Loucy (cell line): ENCODE measurements at regions not wholly inside any gene's neighbourhood (a gene's known extent, or its start where the extent isn't known, plus 50 kb on each side); places are given as distances from the start of the nearest gene placed in this dataset.

ENCODE experiments used
- H2AFZ ChIP-seq: fragments of 200-600 bp; sonication (generic); 2 replicates; pipeline ENCODE4 v1.6.0; 2016; ENCODE audit warnings: antibody characterized with exemption, mild to moderate bottlenecking, low read length, moderate library complexity
- H3F3A ChIP-seq: fragments of 200-600 bp; 2 replicates; pipeline ENCODE4 v1.6.0; 2016; ENCODE audit warnings: antibody characterized with exemption, low read depth, mild to moderate bottlenecking
- H3K27me3 ChIP-seq: fragments of 200-600 bp; sonication (generic); 2 replicates; pipeline ENCODE4 v1.6.1; 2014; ENCODE audit warnings: low read length, mild to moderate bottlenecking; ENCODE audit not compliant: insufficient read depth, poor library complexity, severe bottlenecking
- H3K36me3 ChIP-seq: fragments of 200-600 bp; sonication (generic); 2 replicates; pipeline ENCODE4 v1.6.1; 2016; ENCODE audit warnings: low read length; ENCODE audit not compliant: insufficient read depth
- H3K4me1 ChIP-seq: fragments of 200-600 bp; sonication (generic); 2 replicates; pipeline ENCODE4 v1.5.1; 2014; ENCODE audit warnings: low read length, mild to moderate bottlenecking; ENCODE audit not compliant: insufficient read depth, poor library complexity, severe bottlenecking
- H3K4me2 ChIP-seq: fragments of 200-600 bp; sonication (generic); 2 replicates; pipeline ENCODE4 v1.6.0; 2014; ENCODE audit warnings: antibody characterized with exemption, low read length, low read depth, mild to moderate bottlenecking; ENCODE audit not compliant: poor library complexity, severe bottlenecking
- H3K4me3 ChIP-seq: fragments of 200-600 bp; sonication (generic); 2 replicates; pipeline ENCODE4 v1.5.1; 2014; ENCODE audit warnings: low read length, mild to moderate bottlenecking, mixed read lengths; ENCODE audit not compliant: poor library complexity, severe bottlenecking
- H3K79me2 ChIP-seq: fragments of 200-600 bp; sonication (generic); 2 replicates; pipeline ENCODE4 v1.6.1; 2014; ENCODE audit warnings: low read length; ENCODE audit not compliant: insufficient read depth
- H3K9ac ChIP-seq: fragments of 200-600 bp; sonication (generic); 2 replicates; pipeline ENCODE4 v1.6.0; 2014; ENCODE audit warnings: mild to moderate bottlenecking, low read depth, low read length, moderate library complexity; ENCODE audit not compliant: poor library complexity, severe bottlenecking
- H3K9me2 ChIP-seq: fragments of 200-600 bp; sonication (generic); replicated peaks from 2 replicates; pipeline ENCODE4 v1.6.1; 2016; ENCODE audit warnings: low read depth, low read length, mixed read lengths
- H3K9me3 ChIP-seq: fragments of 200-600 bp; sonication (generic); 2 replicates; pipeline ENCODE4 v1.6.1; 2014; ENCODE audit warnings: mild to moderate bottlenecking, antibody characterized with exemption, low read length, low read depth; ENCODE audit not compliant: insufficient read depth
- H4K20me1 ChIP-seq: fragments of 200-600 bp; sonication (generic); 2 replicates; pipeline ENCODE4 v1.6.0; 2014; ENCODE audit warnings: antibody characterized with exemption, low read length, mild to moderate bottlenecking; ENCODE audit not compliant: insufficient read depth, poor library complexity, severe bottlenecking
- EZH2phosphoT487 ChIP-seq: fragments of 200-600 bp; IDR thresholded peaks from 2 replicates; pipeline ENCODE4 v1.6.1; 2018; ENCODE audit warnings: antibody characterized with exemption, mild to moderate bottlenecking, moderate library complexity, borderline replicate concordance
- TF ChIP-seq, protein P1 (sequence below): fragments of 200-600 bp; sonication (generic); conservative IDR thresholded peaks from 2 replicates; pipeline ENCODE4 v1.5.1; 2014; ENCODE audit warnings: mild to moderate bottlenecking, antibody characterized with exemption, low read length

- no peaks in the 10 kb centered on the region for H3F3A ChIP-seq
- H2AFZ ChIP-seq, result no peak overlapping the region
- no peaks in the 10 kb centered on the region for H3K9me2 ChIP-seq
- no peaks in the 10 kb centered on the region for H3K79me2 ChIP-seq
- H3K36me3 ChIP-seq, result no peaks in the 10 kb centered on the region
- H4K20me1 ChIP-seq, result no peaks in the 10 kb centered on the region
- H3K9me3 ChIP-seq, result no peaks in the 10 kb centered on the region
- no peaks in the 10 kb centered on the region for H3K27me3 ChIP-seq
- no peak overlapping the region for H3K4me2 ChIP-seq
- TF ChIP-seq EZH2phosphoT487, result no peak
- TF ChIP-seq, protein P1, sequence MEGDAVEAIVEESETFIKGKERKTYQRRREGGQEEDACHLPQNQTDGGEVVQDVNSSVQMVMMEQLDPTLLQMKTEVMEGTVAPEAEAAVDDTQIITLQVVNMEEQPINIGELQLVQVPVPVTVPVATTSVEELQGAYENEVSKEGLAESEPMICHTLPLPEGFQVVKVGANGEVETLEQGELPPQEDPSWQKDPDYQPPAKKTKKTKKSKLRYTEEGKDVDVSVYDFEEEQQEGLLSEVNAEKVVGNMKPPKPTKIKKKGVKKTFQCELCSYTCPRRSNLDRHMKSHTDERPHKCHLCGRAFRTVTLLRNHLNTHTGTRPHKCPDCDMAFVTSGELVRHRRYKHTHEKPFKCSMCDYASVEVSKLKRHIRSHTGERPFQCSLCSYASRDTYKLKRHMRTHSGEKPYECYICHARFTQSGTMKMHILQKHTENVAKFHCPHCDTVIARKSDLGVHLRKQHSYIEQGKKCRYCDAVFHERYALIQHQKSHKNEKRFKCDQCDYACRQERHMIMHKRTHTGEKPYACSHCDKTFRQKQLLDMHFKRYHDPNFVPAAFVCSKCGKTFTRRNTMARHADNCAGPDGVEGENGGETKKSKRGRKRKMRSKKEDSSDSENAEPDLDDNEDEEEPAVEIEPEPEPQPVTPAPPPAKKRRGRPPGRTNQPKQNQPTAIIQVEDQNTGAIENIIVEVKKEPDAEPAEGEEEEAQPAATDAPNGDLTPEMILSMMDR, result no peak
- no peak overlapping the region for H3K9ac ChIP-seq
- no peaks in the 10 kb centered on the region for H3K4me1 ChIP-seq
- no peak overlapping the region for H3K4me3 ChIP-seq
Observed at GRCh38 chr2:14273650-14274049, 358.9 kb upstream of the LRATD1 start.

DNA sequence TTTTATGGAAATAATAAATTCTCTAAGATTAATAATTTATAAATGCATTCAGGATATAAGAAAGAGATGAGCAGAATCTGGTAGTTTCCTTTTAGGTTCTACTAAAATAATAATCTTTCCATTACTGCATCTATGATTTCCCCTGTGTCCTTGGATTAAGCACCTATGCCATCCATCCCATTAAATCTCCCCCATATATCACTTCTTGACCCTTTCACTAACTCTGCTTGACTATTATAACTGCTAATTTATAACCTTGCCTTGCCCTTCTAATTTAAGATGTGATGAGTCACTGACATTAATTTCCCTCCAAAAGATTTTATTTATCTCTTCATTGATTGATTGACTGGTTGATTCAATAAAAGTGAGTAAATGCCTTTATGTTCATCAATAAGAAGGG is 348.3 kb upstream of the LRATD1 start:
- H3K27me3 ChIP-seq, result no peaks in the 10 kb centered on the region
- no peaks in the 10 kb centered on the region for H3K9me3 ChIP-seq
- H2AFZ ChIP-seq, result no peak overlapping the region
- H3K9me2 ChIP-seq, result no peaks in the 10 kb centered on the region
- no peak overlapping the region for H3K9ac ChIP-seq
- TF ChIP-seq, protein P1, result no peak
- TF ChIP-seq EZH2phosphoT487, result no peak
- H3K4me1 ChIP-seq, result no peaks in the 10 kb centered on the region
- no peak overlapping the region for H3K4me2 ChIP-seq
- no peak overlapping the region for H3K4me3 ChIP-seq
- no peaks in the 10 kb centered on the region for H4K20me1 ChIP-seq
- H3F3A ChIP-seq, result no peaks in the 10 kb centered on the region
- H3K79me2 ChIP-seq, result no peaks in the 10 kb centered on the region
- H3K36me3 ChIP-seq, result no peaks in the 10 kb centered on the region

GRCh38 chr2:14285812-14286211 is 346.7 kb upstream of the LRATD1 start:
- no peak overlapping the region for H3K9ac ChIP-seq
- TF ChIP-seq, protein P1, result no peak
- TF ChIP-seq EZH2phosphoT487, result no peak

More at GRCh38 chr2:14285812-14286211, 346.7 kb upstream of the LRATD1 start:
- no peak overlapping the region for H2AFZ ChIP-seq
- H3K79me2 ChIP-seq, result no peaks in the 10 kb centered on the region
- no peaks in the 10 kb centered on the region for H4K20me1 ChIP-seq
- H3K4me1 ChIP-seq, result no peaks in the 10 kb centered on the region
- H3K36me3 ChIP-seq, result no peaks in the 10 kb centered on the region
- H3K4me3 ChIP-seq, result no peak overlapping the region
- no peaks in the 10 kb centered on the region for H3K27me3 ChIP-seq
- no peaks in the 10 kb centered on the region for H3K9me3 ChIP-seq
- H3K9me2 ChIP-seq, result no peaks in the 10 kb centered on the region
- H3K4me2 ChIP-seq, result no peak overlapping the region
- H3F3A ChIP-seq, result no peaks in the 10 kb centered on the region
